ENCODE measurements at regions not wholly inside any gene's neighbourhood (a gene's known extent, or its start where the extent isn't known, plus 50 kb on each side); places are given as distances from the start of the nearest gene placed in this dataset.
A peak's percentile ranks its signal among the peaks of the same experiment; 100 is the strongest.

- DNase-seq (ENCODE audit: low spot score): no peak
Measured at GRCh38 chr18:61756244-61756643, 136.6 kb downstream of the RNF152 start.

- DNase-seq (ENCODE audit: low spot score): no peak
Measured at GRCh38 chr18:61755555-61755954, 137.3 kb downstream of the RNF152 start.

DNA sequence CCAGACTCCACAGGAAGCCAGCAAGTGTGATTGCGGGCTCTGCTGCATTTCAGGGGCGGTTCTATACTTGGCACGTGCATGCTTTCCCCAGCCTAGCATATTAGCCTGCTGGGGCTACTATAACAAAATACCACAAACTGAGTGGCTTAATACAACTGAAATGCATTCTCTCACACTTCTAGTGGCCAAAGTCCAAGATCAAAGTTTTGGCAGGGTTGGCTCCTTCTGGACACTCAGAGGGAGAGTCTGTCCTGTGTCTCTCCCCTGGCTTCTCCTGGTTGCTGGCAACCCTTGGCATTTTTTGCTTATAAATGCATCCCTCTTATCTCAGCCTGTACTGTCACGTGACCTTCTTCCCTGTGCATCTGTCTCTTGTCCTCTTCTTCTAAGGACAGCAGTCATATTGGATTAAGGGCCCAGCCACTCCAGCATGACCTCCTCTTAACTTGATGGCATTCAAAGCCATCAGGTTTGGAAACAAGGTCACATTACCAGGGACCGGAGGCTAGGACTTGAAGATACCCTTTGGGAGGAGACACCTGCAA, 138.7 kb downstream of the RNF152 start:
- no peak for DNase-seq (ENCODE audit: low spot score)

DNA sequence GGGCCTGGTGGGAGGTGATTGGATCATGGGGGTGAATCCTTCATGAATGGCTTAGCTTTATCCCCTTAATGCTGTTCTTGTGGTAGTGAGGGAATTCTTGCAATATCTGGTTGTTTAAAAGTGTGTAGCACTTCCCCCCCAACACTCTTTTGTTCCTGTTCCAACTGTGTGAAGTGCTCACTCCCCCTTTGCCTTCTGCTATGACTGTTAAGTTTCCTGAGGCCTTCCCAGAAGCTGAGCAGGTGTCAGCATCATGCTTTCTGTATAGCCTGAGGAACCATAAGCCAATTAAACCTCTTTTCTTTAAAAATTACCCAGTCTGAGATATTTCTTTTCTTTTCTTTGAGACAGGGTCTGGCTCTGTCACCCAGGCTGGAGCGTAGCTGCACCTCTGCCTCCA, 139.4 kb downstream of the RNF152 start:
- DNase-seq (ENCODE audit: low spot score): no peak

DNA sequence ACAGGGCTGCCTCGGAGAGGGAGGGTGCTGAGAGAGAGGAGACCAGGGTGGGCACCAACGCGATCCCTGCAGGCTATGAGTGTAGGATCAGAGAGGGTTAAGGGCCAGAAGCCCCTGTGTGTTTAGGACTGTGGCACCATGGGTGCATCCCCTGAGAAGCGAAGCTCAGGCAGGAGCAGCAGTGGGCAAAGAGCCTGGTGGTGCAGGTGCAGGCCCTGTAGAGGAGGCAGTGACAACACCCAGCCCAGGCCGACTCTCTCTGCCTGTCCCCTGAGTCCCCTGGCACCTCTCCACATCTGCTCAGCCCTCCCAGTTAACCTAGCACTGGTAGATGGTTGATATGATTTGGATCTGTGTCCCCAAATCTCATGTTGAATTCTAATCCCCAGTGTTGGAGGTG, 139.8 kb downstream of the RNF152 start:
- DNase-seq (ENCODE audit: low spot score): no peak

- no peak for DNase-seq (ENCODE audit: low spot score)
Measured at GRCh38 chr18:61750840-61751668, 141.8 kb downstream of the RNF152 start.

- no peak for DNase-seq (ENCODE audit: low spot score)
Measured at GRCh38 chr18:61749546-61749945, 143.3 kb downstream of the RNF152 start.

- DNase-seq (ENCODE audit: low spot score): no peak
Measured at GRCh38 chr18:61749031-61749430, 143.8 kb downstream of the RNF152 start.

GRCh38 chr18:61748004-61748403, 144.8 kb downstream of the RNF152 start:
- no peak for DNase-seq (ENCODE audit: low spot score)

DNA sequence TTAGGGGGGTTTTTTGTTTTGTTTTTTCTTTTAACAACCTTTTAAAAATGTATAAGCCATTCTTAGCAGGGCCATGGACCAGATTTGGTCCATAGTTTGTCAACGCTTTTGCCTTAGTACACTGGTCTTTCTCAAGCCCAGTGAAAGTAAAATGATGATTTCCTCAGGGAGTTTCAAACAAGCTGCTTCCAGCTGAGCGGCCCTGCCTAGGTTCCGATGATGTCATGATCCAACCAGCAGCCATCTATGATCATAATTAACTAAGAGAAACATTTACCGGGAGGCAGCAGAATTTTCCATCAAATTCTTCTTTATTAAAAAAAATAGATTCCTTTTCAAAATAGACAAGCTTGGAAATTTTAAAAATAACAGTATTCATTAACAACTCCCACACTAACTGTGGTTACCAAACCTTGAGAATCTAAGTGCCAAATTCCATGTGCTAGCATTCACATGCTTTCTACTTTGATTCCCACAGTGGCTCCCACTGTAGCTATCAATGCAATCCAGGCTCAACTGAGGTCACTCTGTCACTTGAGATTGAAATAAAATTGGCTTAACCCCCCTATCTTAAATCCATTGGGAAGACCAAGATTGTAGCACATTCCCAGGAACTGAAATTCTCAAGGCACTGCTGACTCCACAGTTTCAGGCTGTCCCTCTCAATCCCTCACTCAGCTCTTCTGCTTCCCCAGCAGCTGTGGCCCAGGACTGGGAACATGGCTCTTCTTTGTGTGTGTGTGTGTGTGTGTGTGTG, 148.9 kb downstream of the RNF152 start:
- peak; percentile 58 for DNase-seq (ENCODE audit: low spot score)

- DNase-seq (ENCODE audit: low spot score): no peak
Measured at GRCh38 chr18:61742565-61743429, 150.0 kb downstream of the RNF152 start.

DNA sequence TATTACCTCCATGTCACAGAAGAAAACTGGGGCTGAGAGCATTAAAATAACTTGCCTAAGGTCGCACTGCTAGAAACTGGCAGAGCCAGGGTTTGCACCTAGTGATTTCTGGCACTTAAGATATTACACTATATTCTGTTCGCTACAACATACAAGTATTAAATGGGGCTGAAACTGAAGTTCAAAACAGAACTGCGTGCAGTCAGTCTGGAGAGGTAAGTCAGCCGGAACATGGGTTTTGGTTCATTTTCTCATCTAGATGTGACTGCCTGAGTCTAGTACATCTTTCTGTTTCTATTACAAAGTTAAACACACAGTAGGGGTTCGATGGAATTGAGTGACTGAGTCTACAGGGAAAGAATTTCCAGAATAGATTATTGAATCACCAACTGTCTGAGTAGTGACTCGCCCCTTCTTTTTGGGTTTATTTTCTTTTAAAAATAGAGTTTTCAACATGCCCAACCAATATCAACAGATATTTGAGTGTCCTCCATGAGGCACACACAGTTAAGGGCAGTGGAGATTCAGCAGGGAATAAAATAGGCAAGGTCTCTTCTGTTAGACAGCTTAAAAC, 150.8 kb downstream of the RNF152 start:
- no peak for DNase-seq (ENCODE audit: low spot score)

DNA sequence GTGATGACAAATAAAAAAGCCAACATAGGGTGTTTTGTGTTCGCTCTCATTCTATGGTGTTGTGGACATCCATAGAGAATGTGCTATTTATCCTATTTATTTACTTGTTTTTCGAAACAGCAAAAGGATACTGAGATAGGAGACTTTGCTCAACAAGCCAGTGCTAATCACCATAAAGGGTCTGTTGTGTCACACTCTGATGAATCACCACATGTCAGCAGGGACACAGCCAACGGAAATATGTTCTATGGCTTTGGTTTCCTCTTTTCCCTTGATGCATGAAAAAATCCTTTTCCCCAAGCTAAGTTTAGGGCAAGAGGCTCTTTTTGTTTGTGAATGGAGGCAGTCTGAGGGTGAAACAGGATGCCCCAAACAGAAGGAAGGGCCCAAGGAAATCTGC, 154.3 kb downstream of the RNF152 start:
- peak; percentile 71 for DNase-seq (ENCODE audit: low spot score)

GRCh38 chr18:61738042-61738441, 154.8 kb downstream of the RNF152 start:
- DNase-seq (ENCODE audit: low spot score): no peak

DNA sequence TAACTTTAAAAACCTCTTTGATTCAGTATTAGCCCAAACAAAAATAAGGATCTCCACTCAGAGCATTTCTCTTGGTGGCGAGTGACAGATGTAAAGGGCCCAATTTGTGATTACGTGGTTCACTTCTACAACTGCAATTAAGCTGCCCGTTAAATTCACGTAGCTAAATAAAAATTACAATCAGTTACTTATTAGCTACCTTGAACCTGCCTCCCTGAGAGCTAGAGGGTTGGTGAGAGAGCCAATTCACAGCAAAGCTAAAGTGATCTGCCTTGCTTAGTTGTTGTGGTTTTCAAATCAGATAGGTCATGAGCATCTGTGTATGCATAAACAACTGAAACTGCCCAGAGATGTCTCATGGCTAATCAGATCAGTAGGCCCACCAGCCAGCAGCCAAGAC, 156.7 kb downstream of the RNF152 start:
- DNase-seq (ENCODE audit: low spot score): no peak

- DNase-seq (ENCODE audit: low spot score): no peak
Measured at GRCh38 chr18:61735564-61736102, 157.2 kb downstream of the RNF152 start.

GRCh38 chr18:61734396-61734795, 158.4 kb downstream of the RNF152 start:
- DNase-seq (ENCODE audit: low spot score): no peak

DNA sequence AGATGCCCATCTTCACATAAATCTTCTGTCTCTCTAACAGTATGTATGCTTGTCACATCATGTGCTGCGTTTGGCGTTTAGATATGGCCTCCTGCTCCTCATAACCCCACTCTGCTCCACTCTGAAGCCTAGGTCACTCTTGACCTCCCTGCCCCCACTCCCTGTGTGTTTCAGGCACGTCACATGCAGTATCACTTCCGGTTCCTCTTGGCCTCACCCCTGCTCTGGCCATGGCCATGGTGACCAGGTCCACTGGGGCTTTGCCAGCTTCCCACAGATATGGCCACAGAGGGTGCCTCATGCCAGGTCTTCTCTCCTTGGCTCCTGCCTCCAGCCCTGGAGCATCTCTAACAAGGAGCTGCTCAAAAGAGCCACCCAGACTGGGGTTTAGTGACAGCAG, 160.0 kb downstream of the RNF152 start:
- DNase-seq (ENCODE audit: low spot score): no peak

GRCh38 chr18:61731693-61732376, 161.0 kb downstream of the RNF152 start:
- peak; percentile 41 for DNase-seq (ENCODE audit: low spot score)

GRCh38 chr18:61731178-61731577, 161.6 kb downstream of the RNF152 start:
- peak; percentile 38 for DNase-seq (ENCODE audit: low spot score)

DNA sequence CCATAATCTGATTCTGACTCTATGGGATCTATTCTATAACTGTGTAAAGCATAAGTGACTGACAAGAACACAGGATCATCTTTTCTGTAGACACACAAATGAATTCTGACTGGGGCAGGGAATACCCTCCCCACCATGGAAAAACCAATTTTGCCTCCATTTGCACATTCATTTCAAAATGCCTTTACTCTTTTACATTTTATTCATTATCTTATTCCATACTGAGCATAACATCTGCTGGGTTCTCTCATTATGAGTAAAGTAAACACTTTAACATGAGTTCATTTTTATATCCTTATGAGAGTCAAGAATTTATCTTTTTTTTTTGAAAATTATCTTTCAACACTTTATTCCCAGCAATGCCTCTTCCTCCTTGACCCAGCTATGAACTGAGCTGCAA, 163.5 kb downstream of the RNF152 start:
- no peak for DNase-seq (ENCODE audit: low spot score)
